ENCODE measurements at regions not wholly inside any gene's neighbourhood (a gene's known extent, or its start where the extent isn't known, plus 50 kb on each side); places are given as distances from the start of the nearest gene placed in this dataset.

- no peak for DNase-seq
These were observed 1005.9 kb upstream of the PABPC4L start for GRCh38 chr4:135207531-135207930.

GRCh38 chr4:135204311-135204710, 1002.7 kb upstream of the PABPC4L start:
- DNase-seq: no peak

- DNase-seq: no peak
These were observed 999.5 kb upstream of the PABPC4L start for GRCh38 chr4:135201081-135201480.

- DNase-seq: no peak
These were observed 996.1 kb upstream of the PABPC4L start for GRCh38 chr4:135197641-135198040.

GRCh38 chr4:135194477-135194876, 992.9 kb upstream of the PABPC4L start:
- DNase-seq: no peak

- no peak for DNase-seq
These were observed 991.4 kb upstream of the PABPC4L start for GRCh38 chr4:135192751-135193535.

- DNase-seq: no peak
These were observed 990.0 kb upstream of the PABPC4L start for GRCh38 chr4:135191596-135191995.

- DNase-seq: no peak
These were observed 984.4 kb upstream of the PABPC4L start for GRCh38 chr4:135186002-135186401.

- DNase-seq: no peak
These were observed 983.7 kb upstream of the PABPC4L start for GRCh38 chr4:135185256-135185655.

- no peak for DNase-seq
These were observed 983.1 kb upstream of the PABPC4L start for GRCh38 chr4:135184715-135185114.

GRCh38 chr4:135177321-135177720, 975.7 kb upstream of the PABPC4L start:
- DNase-seq: no peak

- DNase-seq: no peak
These were observed 965.1 kb upstream of the PABPC4L start for GRCh38 chr4:135166661-135167060.

GRCh38 chr4:135164601-135165000, 963.0 kb upstream of the PABPC4L start:
- no peak for DNase-seq

- DNase-seq: no peak
These were observed 942.9 kb upstream of the PABPC4L start for GRCh38 chr4:135144498-135144897.

- DNase-seq: no peak
These were observed 922.6 kb upstream of the PABPC4L start for GRCh38 chr4:135124196-135124595.

- DNase-seq: no peak
These were observed 922.0 kb upstream of the PABPC4L start for GRCh38 chr4:135123632-135124031.

GRCh38 chr4:135122457-135122856, 920.9 kb upstream of the PABPC4L start:
- no peak for DNase-seq

GRCh38 chr4:135120195-135120594, 918.6 kb upstream of the PABPC4L start:
- DNase-seq: peak; percentile 8

GRCh38 chr4:135114079-135114478, 912.5 kb upstream of the PABPC4L start:
- DNase-seq: no peak

GRCh38 chr4:135098061-135098460, 896.5 kb upstream of the PABPC4L start:
- DNase-seq: no peak

GRCh38 chr4:135073389-135073788, 871.8 kb upstream of the PABPC4L start:
- no peak for DNase-seq

GRCh38 chr4:135072553-135072952, 871.0 kb upstream of the PABPC4L start:
- DNase-seq: no peak

- no peak for DNase-seq
These were observed 863.8 kb upstream of the PABPC4L start for GRCh38 chr4:135065366-135065765.

- peak; percentile 3 for DNase-seq
These were observed 848.6 kb upstream of the PABPC4L start for GRCh38 chr4:135050086-135050717.
